WTC11 (cell line): ENCODE measurements at regions not wholly inside any gene's neighbourhood (a gene's known extent, or its start where the extent isn't known, plus 50 kb on each side); places are given as distances from the start of the nearest gene placed in this dataset.

Experiments used
- MAX ChIP-seq: sonication (generic); formaldehyde crosslinking; IDR thresholded peaks from 2 replicates; pipeline ENCODE4 v1.8.0; 2022; ENCODE audit warnings: mild to moderate bottlenecking, missing genetic modification reagents
- NR2C2 ChIP-seq: sonication (generic); formaldehyde crosslinking; IDR thresholded peaks from 2 replicates; pipeline ENCODE4 v1.8.0; 2022; ENCODE audit warnings: mild to moderate bottlenecking, missing genetic modification reagents
- NR3C1 ChIP-seq: sonication (generic); formaldehyde crosslinking; conservative IDR thresholded peaks from 2 replicates; pipeline ENCODE4 v1.8.1; 2023; ENCODE audit warnings: low read depth, mild to moderate bottlenecking, missing genetic modification reagents
- TP53 ChIP-seq: sonication (generic); formaldehyde crosslinking; IDR thresholded peaks from 2 replicates; pipeline ENCODE4 v1.8.1; 2023; ENCODE audit warnings: mild to moderate bottlenecking, missing genetic modification reagents
- TF ChIP-seq, protein P1 (sequence below): fragments of 200-600 bp; IDR thresholded peaks from 2 replicates; pipeline ENCODE4 v1.8.0; 2022; ENCODE audit warnings: antibody characterized with exemption
- TF ChIP-seq, protein P2 (sequence below): sonication (generic); formaldehyde crosslinking; conservative IDR thresholded peaks from 2 replicates; pipeline ENCODE4 v1.8.1; 2023; ENCODE audit warnings: mild to moderate bottlenecking, low read depth, missing genetic modification reagents, moderate library complexity

DNA sequence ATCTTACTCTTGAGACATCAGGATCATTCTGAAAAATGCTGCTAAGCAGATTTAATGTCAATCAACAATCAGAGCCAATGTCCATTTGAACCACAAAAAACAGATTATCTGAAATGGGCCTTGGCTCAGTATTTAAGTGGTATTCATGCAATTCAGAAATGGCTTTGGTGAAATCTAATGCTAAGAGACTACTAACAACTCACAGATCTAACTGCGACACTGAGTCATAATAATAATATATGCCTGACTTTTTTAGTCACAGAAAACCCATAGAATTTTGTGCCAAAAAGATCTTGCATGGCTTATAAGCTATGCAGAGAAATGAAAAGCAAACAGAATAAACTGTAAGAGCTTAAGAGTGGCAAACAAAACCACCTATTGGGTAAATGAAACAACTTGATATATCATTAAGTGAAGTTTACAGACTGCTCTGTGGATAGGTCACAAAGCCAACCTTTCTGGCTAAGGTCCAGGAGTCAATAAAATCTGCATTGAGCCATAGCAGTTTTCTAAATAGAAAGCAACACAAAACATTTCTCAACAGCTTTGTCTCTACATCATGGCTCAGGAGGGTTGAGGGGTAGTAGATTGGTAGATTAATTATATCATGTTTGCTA is 234.3 kb downstream of the LRATD1 start:
- TF ChIP-seq, protein P1, sequence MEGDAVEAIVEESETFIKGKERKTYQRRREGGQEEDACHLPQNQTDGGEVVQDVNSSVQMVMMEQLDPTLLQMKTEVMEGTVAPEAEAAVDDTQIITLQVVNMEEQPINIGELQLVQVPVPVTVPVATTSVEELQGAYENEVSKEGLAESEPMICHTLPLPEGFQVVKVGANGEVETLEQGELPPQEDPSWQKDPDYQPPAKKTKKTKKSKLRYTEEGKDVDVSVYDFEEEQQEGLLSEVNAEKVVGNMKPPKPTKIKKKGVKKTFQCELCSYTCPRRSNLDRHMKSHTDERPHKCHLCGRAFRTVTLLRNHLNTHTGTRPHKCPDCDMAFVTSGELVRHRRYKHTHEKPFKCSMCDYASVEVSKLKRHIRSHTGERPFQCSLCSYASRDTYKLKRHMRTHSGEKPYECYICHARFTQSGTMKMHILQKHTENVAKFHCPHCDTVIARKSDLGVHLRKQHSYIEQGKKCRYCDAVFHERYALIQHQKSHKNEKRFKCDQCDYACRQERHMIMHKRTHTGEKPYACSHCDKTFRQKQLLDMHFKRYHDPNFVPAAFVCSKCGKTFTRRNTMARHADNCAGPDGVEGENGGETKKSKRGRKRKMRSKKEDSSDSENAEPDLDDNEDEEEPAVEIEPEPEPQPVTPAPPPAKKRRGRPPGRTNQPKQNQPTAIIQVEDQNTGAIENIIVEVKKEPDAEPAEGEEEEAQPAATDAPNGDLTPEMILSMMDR, result no peak
- TF ChIP-seq NR2C2 (CRISPR knock-in tag) (no peak), TP53 (CRISPR knock-in tag) (no peak), NR3C1 (CRISPR knock-in tag) (no peak), MAX (no peak)
- TF ChIP-seq, protein P2, sequence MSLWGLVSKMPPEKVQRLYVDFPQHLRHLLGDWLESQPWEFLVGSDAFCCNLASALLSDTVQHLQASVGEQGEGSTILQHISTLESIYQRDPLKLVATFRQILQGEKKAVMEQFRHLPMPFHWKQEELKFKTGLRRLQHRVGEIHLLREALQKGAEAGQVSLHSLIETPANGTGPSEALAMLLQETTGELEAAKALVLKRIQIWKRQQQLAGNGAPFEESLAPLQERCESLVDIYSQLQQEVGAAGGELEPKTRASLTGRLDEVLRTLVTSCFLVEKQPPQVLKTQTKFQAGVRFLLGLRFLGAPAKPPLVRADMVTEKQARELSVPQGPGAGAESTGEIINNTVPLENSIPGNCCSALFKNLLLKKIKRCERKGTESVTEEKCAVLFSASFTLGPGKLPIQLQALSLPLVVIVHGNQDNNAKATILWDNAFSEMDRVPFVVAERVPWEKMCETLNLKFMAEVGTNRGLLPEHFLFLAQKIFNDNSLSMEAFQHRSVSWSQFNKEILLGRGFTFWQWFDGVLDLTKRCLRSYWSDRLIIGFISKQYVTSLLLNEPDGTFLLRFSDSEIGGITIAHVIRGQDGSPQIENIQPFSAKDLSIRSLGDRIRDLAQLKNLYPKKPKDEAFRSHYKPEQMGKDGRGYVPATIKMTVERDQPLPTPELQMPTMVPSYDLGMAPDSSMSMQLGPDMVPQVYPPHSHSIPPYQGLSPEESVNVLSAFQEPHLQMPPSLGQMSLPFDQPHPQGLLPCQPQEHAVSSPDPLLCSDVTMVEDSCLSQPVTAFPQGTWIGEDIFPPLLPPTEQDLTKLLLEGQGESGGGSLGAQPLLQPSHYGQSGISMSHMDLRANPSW (CRISPR knock-in tag), result no peak
